ENCODE measurements at regions not wholly inside any gene's neighbourhood (a gene's known extent, or its start where the extent isn't known, plus 50 kb on each side); places are given as distances from the start of the nearest gene placed in this dataset.

DNA sequence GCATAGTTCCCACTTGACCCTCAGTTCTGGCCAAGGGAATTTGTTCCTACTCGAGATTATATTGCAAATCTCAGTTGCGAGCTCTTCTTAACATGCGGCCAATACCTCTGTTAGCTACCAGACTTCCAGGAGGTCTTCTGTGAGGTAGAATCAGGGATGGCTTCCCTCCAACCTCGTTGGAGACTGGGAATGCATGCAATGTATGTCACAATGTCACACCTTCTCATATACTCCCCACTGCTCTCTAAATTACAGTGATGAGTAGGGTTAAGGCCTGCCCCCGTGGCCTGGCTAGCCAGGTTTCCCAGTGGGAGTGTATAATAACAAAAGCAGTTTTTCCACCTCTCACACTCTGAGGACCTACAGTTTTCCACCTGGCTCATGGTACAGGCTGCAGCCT is 1962.5 kb downstream of the ARAP2 start:
- no peaks in the 10 kb centered on the region for H3K36me3 ChIP-seq (ENCODE audit: insufficient read depth, low read length)
- H3F3A ChIP-seq (ENCODE audit: insufficient read depth, low read length), result no peaks in the 10 kb centered on the region

DNA sequence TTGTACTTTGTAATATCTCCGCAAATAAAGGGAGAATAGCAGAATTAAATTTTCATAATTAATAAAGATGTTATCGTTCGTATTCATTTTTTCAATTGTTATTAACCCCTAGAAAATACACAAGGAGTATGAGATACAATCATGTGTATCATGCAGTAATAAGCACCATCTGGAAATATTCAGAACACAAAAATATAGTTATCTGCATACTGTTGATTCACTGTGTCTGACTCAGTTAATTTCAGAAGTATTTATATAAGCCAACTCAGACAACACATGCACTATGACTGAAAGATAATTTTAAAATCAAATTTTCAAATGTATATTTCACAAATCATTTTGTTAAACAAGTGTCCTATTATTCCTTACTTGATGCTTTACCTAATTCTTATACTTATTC is 1954.8 kb downstream of the ARAP2 start:
- TF ChIP-seq EZH2 (IDR thresholded peaks at IDR 0.05; ENCODE audit: borderline replicate concordance, low read length), result no peak
- TF ChIP-seq, protein P1, sequence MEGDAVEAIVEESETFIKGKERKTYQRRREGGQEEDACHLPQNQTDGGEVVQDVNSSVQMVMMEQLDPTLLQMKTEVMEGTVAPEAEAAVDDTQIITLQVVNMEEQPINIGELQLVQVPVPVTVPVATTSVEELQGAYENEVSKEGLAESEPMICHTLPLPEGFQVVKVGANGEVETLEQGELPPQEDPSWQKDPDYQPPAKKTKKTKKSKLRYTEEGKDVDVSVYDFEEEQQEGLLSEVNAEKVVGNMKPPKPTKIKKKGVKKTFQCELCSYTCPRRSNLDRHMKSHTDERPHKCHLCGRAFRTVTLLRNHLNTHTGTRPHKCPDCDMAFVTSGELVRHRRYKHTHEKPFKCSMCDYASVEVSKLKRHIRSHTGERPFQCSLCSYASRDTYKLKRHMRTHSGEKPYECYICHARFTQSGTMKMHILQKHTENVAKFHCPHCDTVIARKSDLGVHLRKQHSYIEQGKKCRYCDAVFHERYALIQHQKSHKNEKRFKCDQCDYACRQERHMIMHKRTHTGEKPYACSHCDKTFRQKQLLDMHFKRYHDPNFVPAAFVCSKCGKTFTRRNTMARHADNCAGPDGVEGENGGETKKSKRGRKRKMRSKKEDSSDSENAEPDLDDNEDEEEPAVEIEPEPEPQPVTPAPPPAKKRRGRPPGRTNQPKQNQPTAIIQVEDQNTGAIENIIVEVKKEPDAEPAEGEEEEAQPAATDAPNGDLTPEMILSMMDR (IDR thresholded peaks at IDR 0.05; ENCODE audit: low read length), result no peak
- no peaks in the 10 kb centered on the region for H3F3A ChIP-seq (ENCODE audit: insufficient read depth, low read length)
- no peak overlapping the region for H2AFZ ChIP-seq (ENCODE audit: low read length)
- H3K36me3 ChIP-seq (ENCODE audit: insufficient read depth, low read length), result no peaks in the 10 kb centered on the region
- no peak overlapping the region for H3K4me2 ChIP-seq (ENCODE audit: low read length)
- no peak overlapping the region for H3K27ac ChIP-seq (ENCODE audit: low read depth, low read length, poor library complexity, severe bottlenecking)
- no peak overlapping the region for H3K9ac ChIP-seq (ENCODE audit: low read length)
- H3K4me1 ChIP-seq (ENCODE audit: insufficient read depth, low read length, severe bottlenecking), result no peaks in the 10 kb centered on the region
- no peaks in the 10 kb centered on the region for H4K20me1 ChIP-seq (ENCODE audit: insufficient read depth, low read length)
- H3K9me3 ChIP-seq (ENCODE audit: low read length), result no peaks in the 10 kb centered on the region
- no peaks in the 10 kb centered on the region for H3K79me2 ChIP-seq (ENCODE audit: insufficient read depth, low read length)
- no peak overlapping the region for H3K4me3 ChIP-seq (ENCODE audit: low read depth, low read length, poor library complexity, severe bottlenecking)
- H3K27me3 ChIP-seq (ENCODE audit: insufficient read depth, low read length), result no peaks in the 10 kb centered on the region
- no peaks in the 10 kb centered on the region for H3K9me2 ChIP-seq (ENCODE audit: low read depth, low read length)

More for the DNA sequence above, 1962.5 kb downstream of the ARAP2 start:
- H3K9ac ChIP-seq (ENCODE audit: low read length), result no peak overlapping the region
- no peaks in the 10 kb centered on the region for H3K9me2 ChIP-seq (ENCODE audit: low read depth, low read length)
- no peak overlapping the region for H3K4me3 ChIP-seq (ENCODE audit: low read depth, low read length, poor library complexity, severe bottlenecking)
- H3K4me1 ChIP-seq (ENCODE audit: insufficient read depth, low read length, severe bottlenecking), result no peaks in the 10 kb centered on the region
- H3K79me2 ChIP-seq (ENCODE audit: insufficient read depth, low read length), result no peaks in the 10 kb centered on the region
- no peak for TF ChIP-seq EZH2 (IDR thresholded peaks at IDR 0.05; ENCODE audit: borderline replicate concordance, low read length)
- TF ChIP-seq, protein P1 (IDR thresholded peaks at IDR 0.05; ENCODE audit: low read length), result no peak
- no peak overlapping the region for H3K4me2 ChIP-seq (ENCODE audit: low read length)
- no peaks in the 10 kb centered on the region for H4K20me1 ChIP-seq (ENCODE audit: insufficient read depth, low read length)
- no peak overlapping the region for H2AFZ ChIP-seq (ENCODE audit: low read length)
- no peaks in the 10 kb centered on the region for H3K9me3 ChIP-seq (ENCODE audit: low read length)
- H3K27me3 ChIP-seq (ENCODE audit: insufficient read depth, low read length), result no peaks in the 10 kb centered on the region
- H3K27ac ChIP-seq (ENCODE audit: low read depth, low read length, poor library complexity, severe bottlenecking), result no peak overlapping the region

DNA sequence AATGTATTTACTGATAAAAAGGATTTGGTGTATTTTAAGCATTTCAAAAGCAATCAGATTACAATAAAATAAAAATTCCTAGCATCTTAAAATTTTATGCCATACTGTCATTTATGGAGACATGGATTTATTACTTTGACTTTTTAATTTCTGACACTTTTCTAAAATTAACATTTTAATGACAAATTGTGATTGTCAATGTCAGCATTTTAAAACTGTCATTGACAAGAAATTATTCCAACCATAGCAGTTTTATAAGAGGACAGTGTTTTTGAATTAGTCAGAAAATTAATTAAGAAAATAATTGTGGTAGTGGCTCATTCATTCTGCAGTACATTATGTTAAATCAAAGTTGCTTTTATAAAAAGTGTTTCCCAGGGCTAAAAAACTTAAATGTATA is 1954.4 kb downstream of the ARAP2 start:
- H3K9me2 ChIP-seq (ENCODE audit: low read depth, low read length), result no peaks in the 10 kb centered on the region
- H3K9ac ChIP-seq (ENCODE audit: low read length), result no peak overlapping the region
- no peak overlapping the region for H3K4me3 ChIP-seq (ENCODE audit: low read depth, low read length, poor library complexity, severe bottlenecking)
- no peaks in the 10 kb centered on the region for H3K27me3 ChIP-seq (ENCODE audit: insufficient read depth, low read length)
- no peaks in the 10 kb centered on the region for H3K9me3 ChIP-seq (ENCODE audit: low read length)
- no peaks in the 10 kb centered on the region for H4K20me1 ChIP-seq (ENCODE audit: insufficient read depth, low read length)
- no peaks in the 10 kb centered on the region for H3K79me2 ChIP-seq (ENCODE audit: insufficient read depth, low read length)
- no peaks in the 10 kb centered on the region for H3K36me3 ChIP-seq (ENCODE audit: insufficient read depth, low read length)
- no peak overlapping the region for H2AFZ ChIP-seq (ENCODE audit: low read length)
- H3K4me1 ChIP-seq (ENCODE audit: insufficient read depth, low read length, severe bottlenecking), result no peaks in the 10 kb centered on the region
- no peak overlapping the region for H3K4me2 ChIP-seq (ENCODE audit: low read length)
- no peak for TF ChIP-seq EZH2 (IDR thresholded peaks at IDR 0.05; ENCODE audit: borderline replicate concordance, low read length)
- TF ChIP-seq, protein P1 (IDR thresholded peaks at IDR 0.05; ENCODE audit: low read length), result no peak
- no peaks in the 10 kb centered on the region for H3F3A ChIP-seq (ENCODE audit: insufficient read depth, low read length)
- no peak overlapping the region for H3K27ac ChIP-seq (ENCODE audit: low read depth, low read length, poor library complexity, severe bottlenecking)

Measured in OCI-LY1 (cell line).